ENCODE measurements at regions not wholly inside any gene's neighbourhood (a gene's known extent, or its start where the extent isn't known, plus 50 kb on each side); places are given as distances from the start of the nearest gene placed in this dataset.

- TF ChIP-seq CTCF (IDR thresholded peaks at IDR 0.05) (no peak), POLR2A (IDR thresholded peaks at IDR 0.05) (no peak)
These were observed 126.2 kb upstream of the ZNF91 start for GRCh38 chr19:23521471-23521870.
